GM18520 (cell line): ENCODE measurements at regions not wholly inside any gene's neighbourhood (a gene's known extent, or its start where the extent isn't known, plus 50 kb on each side); places are given as distances from the start of the nearest gene placed in this dataset.

Experiments
- ATAC-seq: cut with Tn5 transposase; IDR thresholded peaks from one replicate; pipeline ENCODE4 v1.9.1; 2021; ENCODE audit not compliant: unreplicated experiment

DNA sequence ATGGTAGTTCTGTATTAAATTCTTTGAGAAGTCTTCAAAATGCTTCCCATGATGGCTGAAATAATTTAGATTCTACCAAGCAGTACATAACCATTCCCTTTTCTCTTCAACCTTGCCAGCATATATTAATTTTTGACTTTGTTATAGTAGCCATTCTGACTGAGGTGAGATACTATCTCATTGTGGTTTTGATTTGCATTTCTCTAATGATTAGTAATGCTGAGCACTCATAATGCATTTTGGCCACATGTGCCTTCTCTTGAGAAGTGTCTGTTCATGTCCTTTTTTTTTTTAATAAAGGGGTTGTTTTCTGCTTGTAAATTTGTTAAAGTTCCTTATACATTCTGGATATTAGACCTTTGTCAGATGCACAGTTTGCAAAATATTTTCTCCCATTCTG is 173.9 kb downstream of the CALCRL start:
- ATAC-seq: peak; percentile 43

DNA sequence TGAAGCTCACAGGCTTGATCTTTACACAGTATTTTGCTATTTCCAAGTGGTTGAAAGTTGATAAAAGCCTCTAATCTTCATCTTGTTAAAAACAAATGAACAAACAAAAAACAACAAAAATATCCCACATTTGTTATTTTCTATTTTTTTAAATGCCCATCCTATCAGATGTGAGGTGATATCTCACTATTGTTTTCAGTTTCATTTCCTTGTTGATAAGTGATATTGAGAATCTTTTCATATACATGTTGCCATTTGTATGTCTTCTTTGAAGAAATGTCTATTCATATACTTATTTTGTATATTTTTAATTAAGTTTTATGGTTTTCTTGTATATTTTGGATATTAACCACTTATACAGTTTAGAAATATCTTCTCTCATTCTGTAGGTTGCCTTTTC is 175.8 kb downstream of the CALCRL start:
- ATAC-seq: no peak

DNA sequence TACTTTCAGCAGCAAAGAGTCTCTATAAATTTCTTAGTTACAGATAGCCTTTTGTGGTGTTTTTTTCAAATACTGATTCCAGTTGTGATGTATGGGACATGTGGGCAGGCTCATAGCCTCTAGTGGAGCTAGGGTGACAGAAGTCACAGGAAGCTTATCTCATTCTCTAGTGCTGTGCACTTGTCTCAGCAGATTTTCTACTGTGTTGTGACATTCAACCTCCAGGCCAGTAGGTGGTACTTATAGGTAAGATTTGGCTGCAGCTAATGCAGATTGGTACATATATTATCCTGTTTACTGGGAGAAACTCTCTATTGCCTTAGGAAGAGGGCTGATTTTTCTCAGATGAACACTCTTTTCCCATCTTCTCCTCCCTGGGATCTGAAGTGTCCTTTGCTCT is 176.2 kb downstream of the CALCRL start:
- no peak for ATAC-seq

DNA sequence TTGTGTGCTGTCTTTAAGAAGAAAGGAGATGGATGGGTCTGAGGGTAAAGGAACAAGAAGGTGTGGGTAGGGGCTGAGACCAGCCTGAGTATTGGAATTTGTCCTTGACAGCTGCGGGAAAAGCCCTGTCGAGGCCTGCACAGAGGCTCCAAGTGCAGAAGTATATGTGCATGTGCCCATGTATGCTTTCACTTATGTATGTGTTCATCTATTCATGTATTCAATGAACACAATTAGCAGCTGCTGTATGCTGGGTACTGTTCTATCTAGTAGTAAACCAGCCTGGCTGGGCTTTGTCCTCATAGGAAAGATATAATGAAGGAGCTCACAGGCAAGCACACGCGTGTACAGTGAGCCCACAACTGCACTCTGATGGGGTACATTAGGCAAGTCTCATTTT is 181.4 kb downstream of the CALCRL start:
- ATAC-seq: no peak

DNA sequence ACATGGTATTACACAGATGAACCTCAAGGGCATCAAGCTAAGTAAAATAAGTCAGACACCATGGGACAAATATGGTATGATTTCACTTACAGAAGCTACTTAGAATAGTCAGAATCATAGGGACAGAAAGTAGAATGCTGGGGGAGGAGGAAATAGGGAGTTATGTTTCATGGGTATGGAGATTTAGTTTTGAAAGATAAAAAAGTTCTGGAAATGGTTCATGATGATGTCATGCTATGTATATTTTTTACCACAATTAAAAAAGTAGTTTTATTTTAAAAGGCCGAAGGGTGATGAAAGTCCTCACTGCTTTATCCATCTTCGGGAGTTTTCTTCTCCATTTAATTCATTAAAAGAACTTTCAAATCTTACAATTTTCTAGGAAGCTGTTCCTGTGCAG is 181.9 kb downstream of the CALCRL start:
- no peak for ATAC-seq

DNA sequence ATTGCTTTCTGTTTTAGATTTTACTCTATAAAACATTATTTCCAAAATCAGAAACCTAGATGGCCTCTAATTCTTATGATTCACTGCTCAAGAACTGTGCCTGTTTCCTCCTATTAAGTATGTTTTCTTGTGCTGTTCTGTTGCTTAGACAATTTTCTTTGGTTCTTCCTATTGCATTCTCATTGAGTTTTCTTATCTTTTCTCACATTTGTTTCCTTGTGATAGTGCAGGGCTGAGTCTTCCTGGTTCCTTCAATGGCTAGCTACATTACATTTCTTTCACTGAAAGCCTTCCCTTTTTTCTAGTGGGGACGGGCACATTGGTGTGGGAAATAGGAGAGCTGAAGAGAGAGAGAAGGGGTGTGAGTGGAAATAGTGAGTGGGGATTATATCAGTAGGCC is 183.4 kb downstream of the CALCRL start:
- no peak for ATAC-seq

DNA sequence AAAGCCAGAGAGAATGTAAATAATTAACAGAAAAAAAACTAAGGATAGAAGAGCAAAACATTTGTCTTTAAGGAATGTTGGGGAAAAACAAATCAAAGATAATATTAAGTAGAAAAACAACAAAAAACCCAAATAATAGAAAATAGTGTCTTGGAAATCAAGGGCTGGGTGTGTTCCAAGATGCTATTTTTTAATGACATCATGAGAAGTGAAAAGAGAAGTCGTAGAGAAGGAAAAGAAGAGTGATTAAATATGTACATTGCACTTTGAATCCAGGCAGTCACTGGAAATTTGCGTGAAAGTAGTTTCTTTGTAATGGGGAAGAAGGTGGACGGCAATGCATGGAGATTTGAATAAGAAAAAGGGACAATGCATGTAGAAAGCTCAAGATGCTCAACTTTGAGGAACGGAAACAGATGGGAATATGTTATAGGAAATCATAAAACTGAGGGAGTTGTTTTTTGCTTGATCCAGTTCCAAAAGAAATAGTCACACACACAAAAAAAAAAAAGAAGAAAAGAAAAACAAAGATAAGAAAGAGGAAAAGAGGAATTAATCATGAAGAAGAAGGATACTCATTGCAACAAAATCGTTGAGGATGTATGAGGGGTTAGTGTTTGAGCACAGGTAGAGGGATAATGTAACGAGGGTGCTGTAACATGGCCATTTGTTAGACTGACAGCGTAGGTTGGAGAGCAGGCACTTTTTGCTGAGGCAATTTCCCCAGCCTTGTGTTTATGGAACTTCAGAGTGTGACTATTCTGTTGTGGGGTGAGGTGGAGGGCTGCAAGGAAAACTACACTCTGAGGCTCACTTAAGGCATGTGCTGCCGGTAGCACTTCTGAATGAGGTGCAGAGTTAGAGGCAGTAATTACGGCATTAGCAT is 184.1 kb downstream of the CALCRL start:
- no peak for ATAC-seq

- no peak for ATAC-seq
Observed at GRCh38 chr2:187261705-187262104, 186.3 kb downstream of the CALCRL start.

DNA sequence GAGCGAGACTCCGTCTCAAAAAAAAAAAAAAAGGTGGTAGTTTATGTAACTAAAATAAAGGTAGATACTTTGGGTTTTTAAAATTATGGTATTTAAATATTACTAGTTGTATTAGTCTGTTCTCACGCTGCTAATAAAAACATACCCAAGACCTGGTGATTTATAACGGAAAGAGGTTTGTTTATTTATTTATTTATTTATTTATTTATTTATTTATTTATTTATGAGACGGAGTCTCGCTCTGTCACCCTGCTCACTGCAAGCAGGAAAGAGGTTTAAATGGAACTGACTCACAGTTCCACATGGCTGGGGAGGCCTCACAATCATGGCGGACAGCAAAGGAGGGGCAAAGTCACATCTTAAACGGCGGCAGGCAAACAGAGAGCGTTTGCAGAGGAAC is 196.0 kb downstream of the CALCRL start:
- ATAC-seq: no peak

GRCh38 chr2:187250137-187250536 is 197.9 kb downstream of the CALCRL start:
- no peak for ATAC-seq

- ATAC-seq: no peak
Observed at GRCh38 chr2:187233811-187234210, 214.2 kb downstream of the CALCRL start.

GRCh38 chr2:187232749-187233148 is 215.3 kb downstream of the CALCRL start:
- no peak for ATAC-seq

- no peak for ATAC-seq
Observed at GRCh38 chr2:187230088-187230487, 218.0 kb downstream of the CALCRL start.

DNA sequence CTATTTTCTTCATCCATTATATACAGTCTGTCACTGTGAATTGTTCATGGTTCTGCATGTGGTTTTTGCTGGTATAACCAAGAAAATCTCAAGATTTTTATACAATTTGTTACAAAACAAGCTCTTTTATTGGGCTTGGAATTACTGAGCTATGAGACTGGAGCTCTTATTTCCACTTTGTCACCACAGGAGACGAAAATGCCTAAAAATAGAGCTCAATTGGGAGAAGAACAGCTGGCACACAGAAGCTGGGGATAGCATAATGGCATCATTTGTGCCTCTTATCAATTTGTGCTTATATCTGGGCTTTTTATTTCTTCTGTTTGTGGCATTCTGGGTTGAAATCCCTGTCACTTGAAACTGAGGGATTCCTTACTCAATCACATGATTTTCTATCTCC is 219.1 kb downstream of the CALCRL start:
- ATAC-seq: no peak

DNA sequence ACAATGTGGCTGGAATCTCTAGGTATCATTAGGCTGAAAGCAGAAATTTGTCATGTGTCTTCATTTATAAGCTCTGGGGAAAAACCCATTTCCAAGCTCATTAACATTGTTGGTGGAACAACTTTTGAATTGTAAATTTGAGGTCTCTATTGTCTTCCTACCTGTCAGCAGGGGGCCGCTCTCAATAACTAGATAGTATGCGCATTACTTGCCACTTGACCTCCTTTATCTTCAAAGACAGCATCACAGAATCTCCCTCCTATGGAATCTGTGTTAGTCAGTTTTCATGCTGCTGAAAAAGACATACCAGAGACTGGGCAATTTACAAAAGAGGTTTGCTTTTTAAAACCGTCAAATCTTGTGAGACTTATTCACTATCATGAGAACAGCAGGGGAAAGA is 223.1 kb downstream of the CALCRL start:
- ATAC-seq: no peak

GRCh38 chr2:187220071-187220470 is 228.0 kb downstream of the CALCRL start:
- ATAC-seq: no peak

DNA sequence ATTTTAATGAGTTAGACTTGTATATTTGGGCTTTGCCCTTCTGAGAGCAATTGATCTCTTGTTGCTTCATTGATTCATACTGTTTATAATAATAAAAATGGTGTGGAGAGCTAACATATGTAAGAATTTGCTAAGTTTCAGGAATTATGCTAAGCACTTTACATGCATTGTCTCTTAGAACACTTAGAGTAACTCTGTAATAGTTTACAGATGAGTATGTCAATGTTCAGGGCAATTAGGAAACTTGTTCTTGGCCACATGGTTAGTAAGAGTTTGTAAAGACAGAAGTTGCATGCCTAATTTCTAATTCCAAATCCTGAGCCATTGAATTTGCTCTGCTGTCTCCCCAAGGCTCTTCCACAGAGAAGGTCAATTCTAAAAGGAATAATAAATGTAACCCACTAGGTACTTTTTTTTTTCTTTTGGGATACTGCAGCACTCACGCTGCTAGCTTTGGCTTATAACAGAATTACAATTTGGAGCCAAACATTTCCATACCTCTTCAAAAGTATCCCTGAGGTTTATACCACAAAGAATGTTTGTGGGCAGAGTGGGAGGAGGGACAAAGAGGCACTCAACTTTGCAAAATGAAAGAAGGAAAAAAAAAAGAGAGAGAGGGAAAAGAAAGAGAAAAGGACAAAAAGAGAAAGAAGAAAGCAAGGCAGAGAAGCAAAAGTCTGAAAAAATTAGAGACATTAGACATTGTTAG is 232.4 kb downstream of the CALCRL start:
- no peak for ATAC-seq

DNA sequence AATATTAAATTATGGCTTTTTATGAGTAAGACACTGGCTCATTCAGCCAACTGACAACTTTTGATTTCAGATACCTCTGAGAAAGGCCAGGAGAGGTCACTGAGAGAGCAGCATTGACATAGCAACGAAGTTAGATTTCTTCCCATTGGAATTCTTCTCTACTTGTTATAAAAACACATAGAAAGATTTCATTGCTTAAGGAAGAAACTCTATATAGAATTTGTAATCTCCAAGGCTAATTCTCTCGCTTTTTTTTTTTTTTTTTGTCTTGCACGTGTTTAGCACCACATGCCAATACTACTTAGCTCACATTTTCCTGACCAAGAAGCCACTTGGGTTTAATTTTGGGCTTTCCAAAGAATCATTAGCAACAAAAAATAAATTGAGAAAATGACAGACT is 233.7 kb downstream of the CALCRL start:
- no peak for ATAC-seq

DNA sequence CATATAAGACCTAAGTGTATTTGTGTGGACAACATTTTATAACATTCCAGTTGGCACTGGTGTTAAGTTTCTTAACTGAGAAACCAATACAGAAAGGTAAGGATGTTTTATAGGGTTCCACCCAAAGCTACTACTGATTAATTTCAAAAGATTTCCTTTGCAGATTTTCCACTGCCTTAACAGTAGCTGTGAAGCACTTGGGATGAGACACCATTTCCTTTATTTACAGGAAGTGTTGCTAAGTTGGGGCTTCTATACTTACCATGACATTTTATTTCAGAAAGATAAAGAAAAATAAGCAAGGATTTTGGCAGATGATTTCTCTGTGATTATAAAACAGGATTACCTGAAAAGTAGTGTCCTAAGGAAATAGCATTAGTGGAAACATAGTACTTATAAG is 234.3 kb downstream of the CALCRL start:
- ATAC-seq: no peak

DNA sequence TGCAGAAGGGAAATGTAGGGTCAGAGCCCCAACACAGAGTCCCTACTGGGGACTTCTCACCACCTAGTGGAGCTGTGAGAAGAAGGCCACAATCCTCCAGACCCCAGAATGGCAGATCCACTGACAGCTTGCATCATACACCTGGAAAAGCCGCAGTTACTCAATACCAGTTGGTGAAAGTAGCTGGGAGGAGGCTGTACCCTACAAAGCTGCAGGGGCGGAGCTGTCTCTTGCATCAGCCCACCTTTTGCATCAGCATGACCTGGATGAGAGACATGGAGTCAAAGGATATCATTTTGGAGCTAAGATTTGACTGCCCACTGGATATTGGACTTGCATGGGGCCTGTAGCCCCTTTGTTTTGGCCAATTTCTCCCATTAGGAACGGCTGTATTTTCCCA is 237.3 kb downstream of the CALCRL start:
- no peak for ATAC-seq

DNA sequence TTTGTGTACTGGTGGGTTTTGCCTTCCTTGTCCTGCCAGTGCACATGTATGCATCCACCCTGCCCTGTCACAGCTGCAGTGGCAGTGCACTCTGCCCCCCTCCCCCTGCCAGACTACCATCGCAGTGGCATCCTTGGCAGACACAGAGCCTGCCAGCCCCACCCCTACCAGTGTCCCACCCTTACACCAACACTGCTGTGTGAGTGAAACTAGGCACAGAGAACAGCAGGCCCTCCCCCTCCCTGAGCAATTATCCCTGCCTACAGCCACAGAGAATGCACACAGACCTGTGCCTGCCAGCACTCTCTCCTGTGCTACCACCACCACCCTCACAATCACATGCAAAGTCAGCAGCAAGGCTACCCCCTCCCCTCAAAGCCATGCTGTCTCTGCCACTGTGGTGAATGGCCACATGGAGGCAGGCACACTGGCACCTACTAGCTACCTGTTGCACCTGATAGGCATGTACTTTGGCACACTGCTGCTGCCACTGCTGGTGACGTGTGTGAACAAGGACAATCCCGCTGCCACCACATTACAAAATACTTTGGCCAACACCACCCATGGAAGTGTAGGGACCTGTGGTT is 239.8 kb downstream of the CALCRL start:
- ATAC-seq: no peak

DNA sequence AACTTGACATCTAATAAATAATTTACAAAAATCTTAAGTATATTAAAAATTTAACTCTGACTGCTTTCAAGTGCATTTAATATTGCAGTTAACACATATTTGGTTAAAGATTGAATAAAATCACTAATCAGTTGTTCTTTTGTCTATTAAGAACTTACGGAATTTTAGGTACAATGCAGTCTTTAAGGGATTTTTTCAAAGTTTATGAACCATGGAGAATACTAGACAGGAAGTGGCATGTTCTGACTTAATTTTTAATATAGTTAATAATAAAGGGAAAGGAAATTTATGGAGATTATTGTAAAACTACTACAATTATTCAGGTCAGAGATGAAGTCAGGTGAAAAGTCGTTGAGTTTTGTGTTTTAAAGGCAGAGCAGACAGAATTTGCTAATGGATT is 240.9 kb downstream of the CALCRL start:
- no peak for ATAC-seq
